Urothelium cell line (cell line): ENCODE measurements at regions not wholly inside any gene's neighbourhood (a gene's known extent, or its start where the extent isn't known, plus 50 kb on each side); places are given as distances from the start of the nearest gene placed in this dataset.
A peak's percentile ranks its signal among the peaks of the same experiment; 100 is the strongest.

Experiments
- DNase-seq: peaks from one replicate; pipeline ENCODE4 v3.0.0; 2011; ENCODE audit warnings: low spot score, mixed read lengths
- FAIRE-seq: peaks from 2 replicates; lab custom pipeline; 2011; peaks lifted over from hg19 to GRCh38; lab: Jason Lieb, UNC

- DNase-seq (no peak), FAIRE-seq (no peak)
Observed at GRCh38 chr13:105599477-105600037, 935.9 kb downstream of the EFNB2 start.

- FAIRE-seq, result no peak
- DNase-seq, result no peak
Observed at GRCh38 chr13:105598529-105598928, 936.9 kb downstream of the EFNB2 start.

- FAIRE-seq, result no peak
- no peak for DNase-seq
Observed at GRCh38 chr13:105597573-105597972, 937.9 kb downstream of the EFNB2 start.

- DNase-seq (no peak), FAIRE-seq (no peak)
Observed at GRCh38 chr13:105595471-105595870, 940.0 kb downstream of the EFNB2 start.

- no peak for FAIRE-seq
- no peak for DNase-seq
Observed at GRCh38 chr13:105591277-105591676, 944.2 kb downstream of the EFNB2 start.

GRCh38 chr13:105587786-105588185 is 947.7 kb downstream of the EFNB2 start:
- DNase-seq (peak; percentile 47), FAIRE-seq (no peak)

- FAIRE-seq (no peak), DNase-seq (no peak)
Observed at GRCh38 chr13:105579821-105580710, 955.4 kb downstream of the EFNB2 start.

GRCh38 chr13:105573136-105573535 is 962.3 kb downstream of the EFNB2 start:
- no peak for FAIRE-seq
- DNase-seq, result no peak

GRCh38 chr13:105572401-105572800 is 963.1 kb downstream of the EFNB2 start:
- DNase-seq (no peak), FAIRE-seq (no peak)

GRCh38 chr13:105569816-105570215 is 965.6 kb downstream of the EFNB2 start:
- FAIRE-seq (no peak), DNase-seq (no peak)

GRCh38 chr13:105567951-105568525 is 967.4 kb downstream of the EFNB2 start:
- no peak for FAIRE-seq
- no peak for DNase-seq

- DNase-seq, result no peak
- no peak for FAIRE-seq
Observed at GRCh38 chr13:105565136-105565727, 970.2 kb downstream of the EFNB2 start.

GRCh38 chr13:105552078-105552477 is 983.4 kb downstream of the EFNB2 start:
- FAIRE-seq (no peak), DNase-seq (no peak)

GRCh38 chr13:105547851-105548250 is 987.6 kb downstream of the EFNB2 start:
- FAIRE-seq (no peak), DNase-seq (no peak)

- FAIRE-seq (no peak), DNase-seq (no peak)
Observed at GRCh38 chr13:105545811-105546210, 989.7 kb downstream of the EFNB2 start.

- DNase-seq, result no peak
- no peak for FAIRE-seq
Observed at GRCh38 chr13:105543742-105544141, 991.7 kb downstream of the EFNB2 start.

GRCh38 chr13:105541565-105541964 is 993.9 kb downstream of the EFNB2 start:
- FAIRE-seq, result no peak
- DNase-seq, result no peak

GRCh38 chr13:105538346-105538745 is 997.1 kb downstream of the EFNB2 start:
- FAIRE-seq, result no peak

GRCh38 chr13:105537113-105537512 is 998.3 kb downstream of the EFNB2 start:
- FAIRE-seq, result no peak

More at GRCh38 chr13:105538346-105538745, 997.1 kb downstream of the EFNB2 start:
- DNase-seq, result no peak

GRCh38 chr13:105530468-105530867 is 1005.0 kb downstream of the EFNB2 start:
- FAIRE-seq (no peak), DNase-seq (no peak)

More at GRCh38 chr13:105537113-105537512, 998.3 kb downstream of the EFNB2 start:
- DNase-seq, result no peak

GRCh38 chr13:105527127-105527526 is 1008.3 kb downstream of the EFNB2 start:
- no peak for FAIRE-seq
- DNase-seq, result no peak
